ENCODE measurements at regions not wholly inside any gene's neighbourhood (a gene's known extent, or its start where the extent isn't known, plus 50 kb on each side); places are given as distances from the start of the nearest gene placed in this dataset.

- Histone ChIP-seq H3K27ac (ENCODE audit: low read length) (no peak overlapping the region), H3K79me2 (ENCODE audit: low read length) (no peaks in the 10 kb centered on the region), H3K4me2 (ENCODE audit: low read depth, low read length) (no peak overlapping the region), H3K9ac (ENCODE audit: low read length) (no peak overlapping the region), H4K20me1 (ENCODE audit: insufficient read depth, low read length) (no peaks in the 10 kb centered on the region), H3F3A (ENCODE audit: insufficient read depth, low read length) (no peaks in the 10 kb centered on the region), H3K4me1 (ENCODE audit: low read length) (no peaks in the 10 kb centered on the region), H3K9me2 (replicated peaks; ENCODE audit: insufficient read depth, low read length) (no peaks in the 10 kb centered on the region), H3K9me3 (replicated peaks; ENCODE audit: insufficient read depth, low read length) (no peaks in the 10 kb centered on the region), H3K36me3 (replicated peaks; ENCODE audit: insufficient read depth, low read length) (no peaks in the 10 kb centered on the region), H3K4me3 (ENCODE audit: low read length) (no peak overlapping the region), H3K27me3 (replicated peaks; ENCODE audit: insufficient read depth, low read length) (no peaks in the 10 kb centered on the region), H2AFZ (ENCODE audit: low read length) (no peak overlapping the region)
- no peak for DNase-seq
- TF ChIP-seq EZH2phosphoT487 (IDR thresholded peaks at IDR 0.05; ENCODE audit: low read length) (no peak), EZH2 (optimal IDR thresholded peaks at IDR 0.05; ENCODE audit: low read depth, low read length) (no peak), CTCF (IDR thresholded peaks at IDR 0.05; ENCODE audit: low read length) (no peak)
These were observed 112.0 kb upstream of the RAB4A start for GRCh38 chr1:229158927-229159326.

DNA sequence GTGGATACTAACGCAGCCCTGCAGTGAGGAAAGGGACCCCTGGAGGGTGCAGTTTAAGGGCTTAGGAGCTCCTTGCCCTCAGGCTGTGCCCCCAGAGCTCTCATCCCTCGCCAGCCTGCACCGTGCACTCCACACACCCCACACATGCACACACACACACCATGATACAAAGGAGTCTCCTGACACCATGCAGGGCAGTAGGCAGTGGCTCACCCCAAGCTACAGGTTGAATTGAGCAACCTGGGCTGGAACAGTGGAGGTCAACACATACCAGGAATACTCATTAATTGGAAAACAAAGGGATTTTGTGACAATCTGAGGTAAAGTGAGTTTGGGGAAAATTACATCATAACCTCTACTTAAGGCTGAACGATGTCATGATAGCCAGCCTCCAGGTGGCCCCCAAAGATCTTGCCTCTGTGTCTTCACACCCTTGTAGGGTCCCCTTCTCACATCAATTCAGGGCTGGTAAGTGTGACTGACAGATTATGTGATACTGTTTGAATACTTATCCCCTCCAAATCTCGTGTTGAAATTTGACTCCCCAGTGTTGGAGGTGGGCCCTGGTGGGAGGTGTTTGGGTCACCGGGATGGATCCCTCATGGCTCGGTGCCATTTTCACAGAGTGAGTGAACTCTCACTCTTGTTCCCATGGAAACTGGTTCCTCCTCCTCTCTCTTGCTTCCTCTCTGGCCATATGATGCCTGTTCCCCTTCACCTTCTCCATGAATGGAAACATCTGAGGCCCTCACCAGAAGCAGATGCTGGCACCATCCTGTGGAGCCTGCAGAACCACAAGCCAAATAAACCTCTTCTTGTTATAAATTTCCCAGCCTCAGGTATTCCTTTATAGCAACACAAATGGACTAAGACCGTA, 111.0 kb upstream of the RAB4A start:
- Histone ChIP-seq H3K9me2 (replicated peaks; ENCODE audit: insufficient read depth, low read length) (no peaks in the 10 kb centered on the region), H3K4me2 (ENCODE audit: low read depth, low read length) (no peak overlapping the region), H3F3A (ENCODE audit: insufficient read depth, low read length) (no peaks in the 10 kb centered on the region), H3K36me3 (replicated peaks; ENCODE audit: insufficient read depth, low read length) (no peaks in the 10 kb centered on the region), H3K4me1 (ENCODE audit: low read length) (no peaks in the 10 kb centered on the region), H3K9ac (ENCODE audit: low read length) (no peak overlapping the region), H2AFZ (ENCODE audit: low read length) (no peak overlapping the region), H3K79me2 (ENCODE audit: low read length) (no peaks in the 10 kb centered on the region), H3K9me3 (replicated peaks; ENCODE audit: insufficient read depth, low read length) (no peaks in the 10 kb centered on the region), H3K27me3 (replicated peaks; ENCODE audit: insufficient read depth, low read length) (no peaks in the 10 kb centered on the region), H3K4me3 (ENCODE audit: low read length) (no peak overlapping the region), H4K20me1 (ENCODE audit: insufficient read depth, low read length) (no peaks in the 10 kb centered on the region), H3K27ac (ENCODE audit: low read length) (no peak overlapping the region)
- TF ChIP-seq CTCF (IDR thresholded peaks at IDR 0.05; ENCODE audit: low read length) (no peak), EZH2 (optimal IDR thresholded peaks at IDR 0.05; ENCODE audit: low read depth, low read length) (no peak), EZH2phosphoT487 (IDR thresholded peaks at IDR 0.05; ENCODE audit: low read length) (no peak)
- no peak for DNase-seq

DNA sequence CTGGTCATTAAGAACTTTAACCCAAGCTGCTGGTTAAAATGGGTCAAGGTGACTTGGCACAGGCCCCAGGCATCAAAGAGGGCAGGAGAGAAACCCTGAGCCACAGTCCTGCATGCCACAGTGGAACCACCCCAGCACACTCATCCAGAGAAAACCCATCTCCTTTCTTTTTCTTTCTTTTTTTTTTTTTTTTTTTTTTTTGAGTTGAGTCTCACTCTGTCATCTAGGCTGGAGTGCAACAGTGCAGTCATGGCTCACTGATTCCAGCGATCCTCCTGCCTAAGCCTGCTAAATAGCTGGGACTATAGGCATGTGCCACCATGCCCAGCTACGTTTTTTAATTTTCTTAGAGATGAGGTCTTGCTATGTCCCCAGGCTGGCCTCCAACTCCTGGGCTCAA, 109.2 kb upstream of the RAB4A start:
- H3K9ac ChIP-seq (ENCODE audit: low read length), result no peak overlapping the region
- H3K27me3 ChIP-seq (replicated peaks; ENCODE audit: insufficient read depth, low read length), result no peaks in the 10 kb centered on the region
- no peaks in the 10 kb centered on the region for H3K36me3 ChIP-seq (replicated peaks; ENCODE audit: insufficient read depth, low read length)
- H3K79me2 ChIP-seq (ENCODE audit: low read length), result no peaks in the 10 kb centered on the region
- no peak overlapping the region for H2AFZ ChIP-seq (ENCODE audit: low read length)
- H3K4me1 ChIP-seq (ENCODE audit: low read length), result peaks cover 8% of the 10 kb centered on the region; the same call in 1 of the 2 replicates
- no peaks in the 10 kb centered on the region for H3K9me2 ChIP-seq (replicated peaks; ENCODE audit: insufficient read depth, low read length)
- H3K4me3 ChIP-seq (ENCODE audit: low read length), result no peak overlapping the region
- no peak overlapping the region for H3K4me2 ChIP-seq (ENCODE audit: low read depth, low read length)
- H4K20me1 ChIP-seq (ENCODE audit: insufficient read depth, low read length), result no peaks in the 10 kb centered on the region
- no peaks in the 10 kb centered on the region for H3F3A ChIP-seq (ENCODE audit: insufficient read depth, low read length)
- H3K9me3 ChIP-seq (replicated peaks; ENCODE audit: insufficient read depth, low read length), result no peaks in the 10 kb centered on the region
- H3K27ac ChIP-seq (ENCODE audit: low read length), result no peak overlapping the region
- TF ChIP-seq CTCF (IDR thresholded peaks at IDR 0.05; ENCODE audit: low read length) (no peak), EZH2 (optimal IDR thresholded peaks at IDR 0.05; ENCODE audit: low read depth, low read length) (no peak), EZH2phosphoT487 (IDR thresholded peaks at IDR 0.05; ENCODE audit: low read length) (no peak)
- DNase-seq, result no peak
